ENCODE measurements at regions not wholly inside any gene's neighbourhood (a gene's known extent, or its start where the extent isn't known, plus 50 kb on each side); places are given as distances from the start of the nearest gene placed in this dataset.

DNA sequence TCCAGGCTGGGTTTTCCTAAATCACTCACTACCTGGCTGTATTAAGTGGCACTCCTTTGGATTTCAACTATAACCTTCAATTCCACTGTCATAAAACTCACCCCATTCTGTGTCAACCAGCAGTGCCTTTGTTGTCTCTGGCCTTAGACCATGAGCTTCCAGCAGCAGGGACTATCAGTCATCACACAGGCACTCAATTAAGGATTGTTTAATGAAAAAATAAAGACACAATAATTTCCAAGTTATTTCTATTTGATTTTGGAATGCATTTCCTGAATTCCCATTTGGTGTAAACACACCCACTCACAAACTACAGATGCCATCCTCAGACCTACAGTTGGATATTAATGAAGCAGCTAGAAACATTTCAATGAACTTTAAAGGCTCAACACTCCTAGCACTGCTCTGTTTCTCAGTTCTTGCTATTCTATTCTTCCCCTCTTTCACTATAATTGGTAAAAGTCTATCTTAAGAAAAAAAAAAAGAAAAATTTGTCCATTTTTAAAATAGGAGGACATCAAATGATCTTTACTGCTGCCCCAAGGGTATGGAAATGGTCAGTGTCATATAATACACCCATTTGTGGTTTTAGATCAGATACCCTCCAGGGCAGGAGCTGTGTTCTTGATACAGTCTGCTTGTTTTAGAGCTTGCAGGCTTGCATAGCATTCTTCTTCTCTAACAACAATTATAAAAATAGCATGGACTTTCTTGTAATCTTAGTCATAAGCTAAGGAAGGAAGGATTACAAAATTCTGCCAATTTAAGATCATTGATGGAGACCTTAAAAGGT lies 156.4 kb downstream of the PTGER3 start:
- TF ChIP-seq, protein P1, sequence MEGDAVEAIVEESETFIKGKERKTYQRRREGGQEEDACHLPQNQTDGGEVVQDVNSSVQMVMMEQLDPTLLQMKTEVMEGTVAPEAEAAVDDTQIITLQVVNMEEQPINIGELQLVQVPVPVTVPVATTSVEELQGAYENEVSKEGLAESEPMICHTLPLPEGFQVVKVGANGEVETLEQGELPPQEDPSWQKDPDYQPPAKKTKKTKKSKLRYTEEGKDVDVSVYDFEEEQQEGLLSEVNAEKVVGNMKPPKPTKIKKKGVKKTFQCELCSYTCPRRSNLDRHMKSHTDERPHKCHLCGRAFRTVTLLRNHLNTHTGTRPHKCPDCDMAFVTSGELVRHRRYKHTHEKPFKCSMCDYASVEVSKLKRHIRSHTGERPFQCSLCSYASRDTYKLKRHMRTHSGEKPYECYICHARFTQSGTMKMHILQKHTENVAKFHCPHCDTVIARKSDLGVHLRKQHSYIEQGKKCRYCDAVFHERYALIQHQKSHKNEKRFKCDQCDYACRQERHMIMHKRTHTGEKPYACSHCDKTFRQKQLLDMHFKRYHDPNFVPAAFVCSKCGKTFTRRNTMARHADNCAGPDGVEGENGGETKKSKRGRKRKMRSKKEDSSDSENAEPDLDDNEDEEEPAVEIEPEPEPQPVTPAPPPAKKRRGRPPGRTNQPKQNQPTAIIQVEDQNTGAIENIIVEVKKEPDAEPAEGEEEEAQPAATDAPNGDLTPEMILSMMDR (IDR thresholded peaks at IDR 0.05; ENCODE audit: borderline replicate concordance, insufficient read depth, low read depth, low read length) = no peak

DNA sequence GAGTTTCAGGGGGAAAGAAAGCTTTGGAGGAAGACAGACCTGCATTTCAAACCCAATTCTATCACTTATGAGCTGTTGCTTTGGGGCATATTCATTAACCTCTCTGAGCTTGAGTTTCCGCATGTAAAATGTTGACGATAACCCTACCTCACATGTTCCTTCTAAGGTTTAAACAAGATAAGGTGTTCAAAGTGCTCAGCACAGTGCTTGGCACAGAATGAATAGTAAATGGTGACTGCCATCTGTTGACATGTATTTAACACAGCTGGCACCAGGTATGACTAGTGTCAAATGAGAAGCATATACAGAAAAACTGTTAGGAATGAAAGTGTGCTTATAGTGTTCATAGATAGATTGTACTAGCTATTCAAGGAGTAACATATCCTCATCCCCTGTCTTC lies 155.5 kb downstream of the PTGER3 start:
- no peak overlapping the region for H3K4me3 ChIP-seq (ENCODE audit: low read depth, low read length)
- TF ChIP-seq, protein P1 (IDR thresholded peaks at IDR 0.05; ENCODE audit: borderline replicate concordance, insufficient read depth, low read depth, low read length) = no peak

More for the DNA sequence above, 156.4 kb downstream of the PTGER3 start:
- H3K4me3 ChIP-seq (ENCODE audit: low read depth, low read length) = no peak overlapping the region

DNA sequence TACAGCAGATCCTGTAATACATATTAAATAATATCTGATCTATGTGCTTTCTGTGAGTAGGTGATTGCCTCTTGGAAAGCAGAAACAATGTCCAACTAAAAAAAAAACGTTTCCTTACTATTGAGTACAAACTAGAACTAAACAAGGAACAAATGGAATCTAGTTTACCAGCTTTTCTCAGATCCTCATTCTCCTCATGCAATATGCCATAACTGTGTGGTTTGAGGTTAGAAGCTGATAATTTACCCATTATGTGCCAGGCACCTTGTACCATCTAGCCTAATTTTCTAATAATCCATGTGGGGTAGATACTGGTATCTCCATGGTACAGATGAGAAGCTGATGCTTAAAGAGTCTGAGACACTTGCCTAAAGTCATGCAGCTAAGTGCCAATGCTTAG lies 154.7 kb downstream of the PTGER3 start:
- TF ChIP-seq, protein P1 (IDR thresholded peaks at IDR 0.05; ENCODE audit: borderline replicate concordance, insufficient read depth, low read depth, low read length) = no peak
- no peak overlapping the region for H3K4me3 ChIP-seq (ENCODE audit: low read depth, low read length)

DNA sequence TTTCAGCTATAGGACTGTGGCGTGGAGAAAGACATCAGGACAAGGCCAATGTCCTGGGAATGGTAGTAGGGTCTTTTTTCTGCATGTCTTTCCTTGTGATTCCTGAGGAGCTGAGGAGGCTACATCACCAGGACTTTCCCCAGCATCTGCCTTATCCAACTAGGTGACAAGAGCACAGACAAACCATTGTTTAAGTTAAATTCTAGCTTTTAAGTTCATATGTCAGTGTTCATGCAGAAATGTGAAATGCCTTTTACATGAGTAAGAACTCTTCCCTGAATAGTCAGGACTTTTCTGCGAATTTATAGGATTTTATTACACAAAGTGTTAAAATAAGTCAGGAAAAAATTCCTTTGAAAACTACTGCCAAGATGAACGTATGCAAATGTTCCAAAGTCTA lies 154.2 kb downstream of the PTGER3 start:
- TF ChIP-seq, protein P1 (IDR thresholded peaks at IDR 0.05; ENCODE audit: borderline replicate concordance, insufficient read depth, low read depth, low read length) = no peak

DNA sequence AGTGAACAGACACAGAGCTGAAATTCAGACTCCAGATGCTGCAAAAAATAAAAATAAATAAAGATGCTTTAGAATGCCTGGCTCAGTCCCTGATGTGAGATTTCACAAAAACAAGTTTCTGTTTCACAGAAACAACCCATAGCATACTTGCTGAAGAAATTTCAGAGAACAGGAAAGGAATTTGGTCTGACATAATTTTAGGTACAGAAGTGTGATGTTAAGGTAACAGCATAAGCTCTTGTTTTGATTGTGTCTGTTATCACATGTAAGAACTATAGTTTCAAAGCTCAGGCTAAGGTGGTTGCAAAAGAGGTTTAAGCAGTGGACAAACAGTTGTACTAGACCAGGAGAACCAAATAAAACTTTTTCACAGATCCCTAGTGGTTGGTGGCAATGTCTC lies 152.1 kb downstream of the PTGER3 start:
- H3K4me3 ChIP-seq (ENCODE audit: low read depth, low read length) = no peak overlapping the region
- TF ChIP-seq, protein P1 (IDR thresholded peaks at IDR 0.05; ENCODE audit: borderline replicate concordance, insufficient read depth, low read depth, low read length) = no peak

More for the DNA sequence above, 154.2 kb downstream of the PTGER3 start:
- H3K4me3 ChIP-seq (ENCODE audit: low read depth, low read length) = no peak overlapping the region

DNA sequence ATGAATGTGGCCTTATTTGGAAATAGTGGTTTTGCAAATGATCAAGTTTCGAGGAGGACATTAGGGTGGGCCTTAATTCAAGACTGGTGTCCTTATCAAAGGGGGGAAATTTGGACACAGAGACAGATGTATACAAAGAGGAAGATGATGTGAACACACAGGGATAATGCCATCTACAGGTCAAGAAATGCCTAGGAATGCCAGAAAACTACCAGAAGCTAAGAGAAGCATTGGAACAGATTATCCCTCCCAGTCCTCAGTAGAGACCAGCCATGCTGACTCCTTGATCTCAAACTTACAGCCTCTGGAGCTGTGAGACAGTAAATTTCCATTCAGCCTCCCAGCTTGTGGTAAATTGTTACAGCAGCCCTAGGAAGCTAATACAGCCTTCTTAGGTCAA lies 151.4 kb downstream of the PTGER3 start:
- no peak overlapping the region for H3K4me3 ChIP-seq (ENCODE audit: low read depth, low read length)
- TF ChIP-seq, protein P1 (IDR thresholded peaks at IDR 0.05; ENCODE audit: borderline replicate concordance, insufficient read depth, low read depth, low read length) = 0 out of 2 replicates have a peak, but pooled peaks have one; percentile 14

DNA sequence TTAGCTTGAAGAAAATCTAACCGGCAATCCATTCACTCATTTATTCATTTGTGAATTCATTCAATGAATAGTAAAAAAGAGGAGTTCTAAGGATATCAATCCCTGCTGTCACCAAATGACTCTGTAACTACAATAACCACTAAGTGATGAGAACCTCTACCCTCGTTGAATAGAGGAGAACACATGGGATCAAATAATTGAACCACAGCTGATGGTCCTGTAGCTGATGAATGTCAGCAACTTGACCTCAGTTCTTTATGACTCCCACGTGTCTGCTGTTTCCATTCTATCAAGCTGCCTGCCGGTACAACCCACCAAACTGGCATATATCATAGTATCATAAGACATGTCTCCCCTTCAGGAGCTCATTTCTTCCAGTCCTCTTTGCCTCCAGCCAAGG lies 150.3 kb downstream of the PTGER3 start:
- no peak overlapping the region for H3K4me3 ChIP-seq (ENCODE audit: low read depth, low read length)
- TF ChIP-seq, protein P1 (IDR thresholded peaks at IDR 0.05; ENCODE audit: borderline replicate concordance, insufficient read depth, low read depth, low read length) = no peak

Data from GM12875 (cell line).